ENCODE measurements at regions not wholly inside any gene's neighbourhood (a gene's known extent, or its start where the extent isn't known, plus 50 kb on each side); places are given as distances from the start of the nearest gene placed in this dataset.

DNA sequence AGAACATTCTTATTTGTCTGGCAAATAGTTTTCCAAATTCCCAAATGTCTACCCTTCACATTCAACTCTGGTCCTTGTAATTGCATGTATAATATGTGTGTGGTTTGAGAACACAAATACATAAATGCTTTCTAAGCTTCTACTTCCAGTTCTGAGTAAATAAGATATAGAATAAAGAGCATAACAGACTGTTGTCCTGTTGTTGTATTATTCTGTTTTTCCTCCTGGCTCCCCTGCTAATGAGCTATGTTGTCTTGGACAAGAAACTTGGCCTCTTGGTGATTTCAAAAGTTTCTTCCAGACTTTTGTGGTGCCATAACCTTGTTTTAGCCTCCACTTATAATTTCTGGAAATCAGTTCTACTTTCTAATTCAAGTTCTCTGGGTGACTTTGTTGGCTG is 75.3 kb upstream of the USP38 start:
- Histone ChIP-seq H3K9me3 (no peaks in the 10 kb centered on the region), H3K4me1 (no peaks in the 10 kb centered on the region), H3K27me3 (no peaks in the 10 kb centered on the region), H3K36me3 (no peaks in the 10 kb centered on the region), H3K4me3 (no peak overlapping the region), H3K27ac (no peak overlapping the region)
- TF ChIP-seq, protein P1, sequence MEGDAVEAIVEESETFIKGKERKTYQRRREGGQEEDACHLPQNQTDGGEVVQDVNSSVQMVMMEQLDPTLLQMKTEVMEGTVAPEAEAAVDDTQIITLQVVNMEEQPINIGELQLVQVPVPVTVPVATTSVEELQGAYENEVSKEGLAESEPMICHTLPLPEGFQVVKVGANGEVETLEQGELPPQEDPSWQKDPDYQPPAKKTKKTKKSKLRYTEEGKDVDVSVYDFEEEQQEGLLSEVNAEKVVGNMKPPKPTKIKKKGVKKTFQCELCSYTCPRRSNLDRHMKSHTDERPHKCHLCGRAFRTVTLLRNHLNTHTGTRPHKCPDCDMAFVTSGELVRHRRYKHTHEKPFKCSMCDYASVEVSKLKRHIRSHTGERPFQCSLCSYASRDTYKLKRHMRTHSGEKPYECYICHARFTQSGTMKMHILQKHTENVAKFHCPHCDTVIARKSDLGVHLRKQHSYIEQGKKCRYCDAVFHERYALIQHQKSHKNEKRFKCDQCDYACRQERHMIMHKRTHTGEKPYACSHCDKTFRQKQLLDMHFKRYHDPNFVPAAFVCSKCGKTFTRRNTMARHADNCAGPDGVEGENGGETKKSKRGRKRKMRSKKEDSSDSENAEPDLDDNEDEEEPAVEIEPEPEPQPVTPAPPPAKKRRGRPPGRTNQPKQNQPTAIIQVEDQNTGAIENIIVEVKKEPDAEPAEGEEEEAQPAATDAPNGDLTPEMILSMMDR (IDR thresholded peaks at IDR 0.05): no peak
- no peak for TF ChIP-seq POLR2A (IDR thresholded peaks at IDR 0.05)
- no peak for DNase-seq

DNA sequence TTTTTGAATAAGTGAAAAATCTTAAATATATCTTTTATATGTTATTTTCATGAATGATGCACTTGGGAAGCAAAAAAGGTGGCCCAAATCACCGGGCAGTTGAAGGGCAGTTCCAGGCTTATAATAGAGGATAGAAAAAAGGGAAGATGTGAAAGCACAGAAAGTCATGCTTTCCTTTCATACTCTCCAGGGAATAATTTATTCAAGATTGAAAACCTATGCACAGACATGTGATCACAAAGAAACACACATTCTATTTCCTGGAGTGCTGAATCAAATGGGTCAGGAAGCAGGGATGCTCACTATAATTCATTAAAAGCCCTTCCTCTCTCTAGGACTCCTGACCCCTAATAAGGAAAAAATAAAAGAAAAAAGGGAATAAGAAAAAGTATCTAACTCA is 66.1 kb upstream of the USP38 start:
- H3K27me3 ChIP-seq: no peaks in the 10 kb centered on the region
- H3K36me3 ChIP-seq: no peaks in the 10 kb centered on the region

DNA sequence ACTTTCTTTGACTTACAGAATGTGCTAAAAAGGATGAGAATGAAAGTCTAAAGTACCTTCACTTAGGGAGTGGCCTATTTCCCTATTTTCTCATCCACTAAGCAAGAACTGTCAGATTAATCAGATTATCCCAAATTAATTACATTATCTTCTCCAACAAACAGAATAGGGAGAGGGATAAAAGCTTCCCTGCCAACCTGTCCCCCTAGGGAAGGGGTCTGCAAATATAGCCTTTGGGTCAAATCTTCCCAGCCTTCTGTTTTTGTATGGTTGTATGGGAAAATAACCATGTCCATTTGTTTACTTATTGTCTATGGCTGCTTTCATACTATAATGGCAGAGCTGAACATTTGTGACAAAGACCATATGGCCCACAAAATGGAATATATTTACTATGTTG is 57.1 kb upstream of the USP38 start:
- Histone ChIP-seq H3K4me3 (no peak overlapping the region), H3K27me3 (no peaks in the 10 kb centered on the region), H3K36me3 (no peaks in the 10 kb centered on the region), H3K27ac (no peak overlapping the region), H3K4me1 (no peaks in the 10 kb centered on the region), H3K9me3 (no peaks in the 10 kb centered on the region)
- no peak for DNase-seq
- TF ChIP-seq, protein P1 (IDR thresholded peaks at IDR 0.05): no peak
- TF ChIP-seq POLR2A (IDR thresholded peaks at IDR 0.05): no peak

More for the DNA sequence above, 66.1 kb upstream of the USP38 start:
- no peak overlapping the region for H3K27ac ChIP-seq
- no peak for DNase-seq
- H3K9me3 ChIP-seq: no peaks in the 10 kb centered on the region
- no peak overlapping the region for H3K4me3 ChIP-seq
- TF ChIP-seq POLR2A (IDR thresholded peaks at IDR 0.05): no peak
- TF ChIP-seq, protein P1 (IDR thresholded peaks at IDR 0.05): no peak
- H3K4me1 ChIP-seq: no peaks in the 10 kb centered on the region

DNA sequence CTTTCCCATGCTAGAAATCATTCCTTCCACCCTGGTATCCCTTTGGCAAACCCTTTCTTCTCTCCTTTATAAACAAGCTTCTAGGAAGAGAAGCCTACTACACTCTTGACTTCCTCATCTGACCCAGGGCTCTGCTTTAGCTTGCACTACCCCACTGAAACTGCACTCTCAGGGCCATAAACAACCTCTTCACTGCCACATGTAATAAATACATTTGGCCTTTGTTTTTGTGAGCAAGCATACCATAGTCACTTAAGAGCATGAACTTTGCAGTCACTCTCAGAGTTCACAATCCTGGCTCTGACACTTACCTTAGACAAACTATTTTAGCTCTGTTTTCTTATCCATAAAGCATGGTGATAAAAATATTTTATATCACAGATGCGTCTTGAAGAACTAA is 50.7 kb upstream of the USP38 start:
- no peak for TF ChIP-seq POLR2A (IDR thresholded peaks at IDR 0.05)
- TF ChIP-seq, protein P1 (IDR thresholded peaks at IDR 0.05): no peak
- Histone ChIP-seq H3K27ac (no peak overlapping the region), H3K9me3 (no peaks in the 10 kb centered on the region), H3K36me3 (no peaks in the 10 kb centered on the region), H3K4me1 (no peaks in the 10 kb centered on the region), H3K4me3 (no peak overlapping the region), H3K27me3 (no peaks in the 10 kb centered on the region)
- DNase-seq: no peak
